HepG2 (cell line): ENCODE measurements at regions not wholly inside any gene's neighbourhood (a gene's known extent, or its start where the extent isn't known, plus 50 kb on each side); places are given as distances from the start of the nearest gene placed in this dataset.

Source experiments
- BRD4 ChIP-seq: sonication (generic); formaldehyde crosslinking; IDR thresholded peaks from 2 replicates; pipeline ENCODE4 v1.4.0; 2020; ENCODE audit warnings: missing genetic modification reagents
- CAMTA2 ChIP-seq: sonication (generic); formaldehyde crosslinking; IDR thresholded peaks from 2 replicates; pipeline ENCODE4 v1.4.0; 2020; ENCODE audit warnings: mild to moderate bottlenecking, missing genetic modification reagents, borderline replicate concordance
- PHF8 ChIP-seq: sonication (generic); formaldehyde crosslinking; IDR thresholded peaks from 2 replicates; pipeline ENCODE4 v1.5.0; 2020; ENCODE audit warnings: missing genetic modification reagents
- POLR2A ChIP-seq, 2 experiments: IDR thresholded peaks; 2 replicates each; pipeline ENCODE4 v1.6.1; 2011; ENCODE audit warnings: low read depth in 2 of 2, low read length in 2 of 2, mild to moderate bottlenecking in 1 of 2, moderate library complexity in 1 of 2; ENCODE audit not compliant: insufficient read depth in 1 of 2
- POLR2AphosphoS5 ChIP-seq: IDR thresholded peaks from 2 replicates; pipeline ENCODE4 v1.6.1; 2012; ENCODE audit warnings: low read depth, low read length
- TEAD2 ChIP-seq: sonication (generic); formaldehyde crosslinking; IDR thresholded peaks from 2 replicates; pipeline ENCODE4 v1.9.0; 2021; ENCODE audit warnings: missing genetic modification reagents
- ZNF629 ChIP-seq: sonication (generic); formaldehyde crosslinking; conservative IDR thresholded peaks from 2 replicates; pipeline ENCODE4 v1.5.0; 2020; ENCODE audit warnings: missing genetic modification reagents
- TF ChIP-seq, protein P1 (sequence below): IDR thresholded peaks from 2 replicates; pipeline ENCODE4 v1.6.1; 2016

DNA sequence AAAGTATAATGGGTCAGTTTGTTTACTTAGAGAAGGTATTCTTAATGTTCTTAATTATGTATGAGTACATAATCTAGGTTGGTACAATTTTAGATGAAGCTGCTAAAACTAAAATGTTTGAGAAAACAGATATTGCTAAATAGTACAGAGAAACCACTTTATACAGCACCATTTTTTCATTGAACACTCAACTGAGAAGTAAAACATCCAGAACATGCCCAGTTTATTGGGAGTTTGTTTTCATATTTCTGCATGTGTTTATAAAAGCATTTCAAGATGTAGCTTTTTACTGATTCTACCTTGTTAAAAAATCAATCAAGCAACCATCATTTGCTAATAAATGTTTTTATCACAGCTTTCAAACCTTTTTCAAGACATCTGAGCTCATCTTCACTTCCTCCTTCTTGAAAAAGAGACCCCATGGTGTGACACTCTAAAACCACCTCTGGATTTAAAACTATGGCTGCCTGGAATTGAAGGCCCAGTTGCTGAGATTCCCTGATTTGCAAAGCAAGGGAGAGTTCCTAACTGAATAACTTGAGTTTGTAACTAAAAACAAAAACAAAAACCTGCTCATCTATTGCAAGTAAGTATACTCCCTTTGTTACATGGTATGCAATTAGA lies 585.9 kb downstream of the ZEB2 start:
- no peak for TF ChIP-seq CAMTA2 (CRISPR knock-in tag)
- no peak for TF ChIP-seq POLR2AphosphoS5
- no peak for TF ChIP-seq POLR2A (IDR thresholded peaks at IDR 0.05; ENCODE audit: insufficient read depth in 1 of 2, low read depth in 2 of 2, low read length in 2 of 2)
- TF ChIP-seq PHF8 (CRISPR knock-in tag): no peak
- no peak for TF ChIP-seq ZNF629
- TF ChIP-seq, protein P1, sequence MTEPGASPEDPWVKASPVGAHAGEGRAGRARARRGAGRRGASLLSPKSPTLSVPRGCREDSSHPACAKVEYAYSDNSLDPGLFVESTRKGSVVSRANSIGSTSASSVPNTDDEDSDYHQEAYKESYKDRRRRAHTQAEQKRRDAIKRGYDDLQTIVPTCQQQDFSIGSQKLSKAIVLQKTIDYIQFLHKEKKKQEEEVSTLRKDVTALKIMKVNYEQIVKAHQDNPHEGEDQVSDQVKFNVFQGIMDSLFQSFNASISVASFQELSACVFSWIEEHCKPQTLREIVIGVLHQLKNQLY (CRISPR knock-in tag): no peak
- no peak for TF ChIP-seq TEAD2 (CRISPR knock-in tag)
- TF ChIP-seq BRD4 (CRISPR knock-in tag): no peak
